IMR-90 (cell line): ENCODE measurements at regions not wholly inside any gene's neighbourhood (a gene's known extent, or its start where the extent isn't known, plus 50 kb on each side); places are given as distances from the start of the nearest gene placed in this dataset.

Experiments
- ATAC-seq: fragments of 200-7000 bp; cut with Tn5 transposase; 2 replicates; pipeline ENCODE4 v1.9.1; 2020; ENCODE audit warnings: low read depth, mild to moderate bottlenecking, moderate library complexity
- BruUV-seq: library from RNA; stranded (reverse); fragments of 400-500 nt; replicated peaks from 2 replicates; lab custom pipeline; 2021; lab: Mats Ljungman, UMichigan
- CTCF ChIA-PET: fragments of 300-600 bp; formaldehyde crosslinking; extraction: SDS; loops from one replicate; lab custom pipeline; 2021; ENCODE audit warnings: antibody characterized with exemption; lab: Yijun Ruan, JAX
- POLR2A ChIA-PET: fragments of 300-600 bp; sonication (Branson Sonifier 250); formaldehyde crosslinking; loops from one replicate; lab custom pipeline; 2022; ENCODE audit warnings: antibody characterized with exemption; ENCODE audit not compliant: unreplicated experiment; lab: Charles Lee
- DNase-seq: peaks from one replicate; pipeline ENCODE4 v3.0.0; 2013
- H2AFZ ChIP-seq: replicated peaks from 2 replicates; pipeline ENCODE3; 2013; ENCODE audit warnings: low read length, mild to moderate bottlenecking; ENCODE audit not compliant: poor library complexity
- H2AK5ac ChIP-seq: 2 replicates; pipeline ENCODE4 v1.6.1; 2013; ENCODE audit warnings: low read depth, low read length, inconsistent platforms
- H2AK9ac ChIP-seq: replicated peaks from 2 replicates; pipeline ENCODE3; 2013; ENCODE audit warnings: mild to moderate bottlenecking, low read depth, low read length, moderate library complexity; ENCODE audit not compliant: poor library complexity
- H2BK120ac ChIP-seq: 2 replicates; pipeline ENCODE4 v1.6.1; 2013; ENCODE audit warnings: low read depth, low read length, inconsistent platforms
- H2BK15ac ChIP-seq: 3 replicates; pipeline ENCODE4 v1.6.1; 2013; ENCODE audit warnings: low read depth, low read length, inconsistent platforms
- H2BK20ac ChIP-seq: 2 replicates; pipeline ENCODE4 v1.6.1; 2013; ENCODE audit warnings: low read depth, mild to moderate bottlenecking, inconsistent platforms, low read length, moderate library complexity
- H2BK5ac ChIP-seq: 2 replicates; pipeline ENCODE4 v1.6.1; 2013; ENCODE audit warnings: mild to moderate bottlenecking, low read depth, low read length, inconsistent platforms; ENCODE audit not compliant: poor library complexity, severe bottlenecking
- H3K14ac ChIP-seq: replicated peaks from 2 replicates; pipeline ENCODE4 v1.6.1; 2013; ENCODE audit warnings: low read depth, low read length, inconsistent platforms
- H3K18ac ChIP-seq: 2 replicates; pipeline ENCODE4 v1.6.1; 2013; ENCODE audit warnings: low read depth, low read length, control low read depth
- H3K23ac ChIP-seq: 2 replicates; pipeline ENCODE4 v1.6.1; 2013; ENCODE audit warnings: low read depth, low read length, inconsistent platforms
- H3K27ac ChIP-seq: 2 replicates; pipeline ENCODE4 v1.5.1; 2013; ENCODE audit warnings: mild to moderate bottlenecking, control low read depth, low read length; ENCODE audit not compliant: insufficient read depth
- H3K27me3 ChIP-seq: 2 replicates; pipeline ENCODE4 v1.6.1; 2013; ENCODE audit warnings: low read length; ENCODE audit not compliant: control insufficient read depth, insufficient read depth
- H3K36me3 ChIP-seq: 2 replicates; pipeline ENCODE4 v1.6.1; 2013; ENCODE audit warnings: low read length, mixed read lengths; ENCODE audit not compliant: control insufficient read depth, insufficient read depth
- H3K4ac ChIP-seq: 2 replicates; pipeline ENCODE4 v1.6.1; 2013; ENCODE audit warnings: low read depth, low read length, inconsistent platforms
- H3K4me1 ChIP-seq: 2 replicates; pipeline ENCODE4 v1.6.1; 2013; ENCODE audit warnings: low read length, mixed read lengths; ENCODE audit not compliant: control insufficient read depth, insufficient read depth
- H3K4me2 ChIP-seq: 2 replicates; pipeline ENCODE4 v1.6.1; 2013; ENCODE audit warnings: low read depth, mild to moderate bottlenecking, control low read depth, low read length, moderate library complexity
- H3K4me3 ChIP-seq: 2 replicates; pipeline ENCODE4 v1.5.1; 2013; ENCODE audit warnings: low read depth, mild to moderate bottlenecking, control low read depth, low read length, moderate library complexity; ENCODE audit not compliant: insufficient read depth
- H3K56ac ChIP-seq: 2 replicates; pipeline ENCODE4 v1.6.1; 2013; ENCODE audit warnings: low read length, inconsistent platforms; ENCODE audit not compliant: insufficient read depth; ENCODE audit errors: extremely low read depth
- H3K79me1 ChIP-seq, 2 experiments: 2 replicates each; pipeline ENCODE4 v1.6.1; 2013; ENCODE audit warnings: low read length in 2 of 2, inconsistent platforms in 1 of 2, low read depth in 1 of 2
- H3K9ac ChIP-seq: 2 replicates; pipeline ENCODE4 v1.6.1; 2013; ENCODE audit warnings: low read depth, low read length, control low read depth
- H3K9me1 ChIP-seq: 2 replicates; pipeline ENCODE4 v1.6.1; 2013; ENCODE audit warnings: low read length, inconsistent platforms; ENCODE audit not compliant: insufficient read depth
- H3K9me3 ChIP-seq: 2 replicates; pipeline ENCODE4 v1.6.1; 2013; ENCODE audit warnings: low read length; ENCODE audit not compliant: control insufficient read depth, insufficient read depth
- H4K20me1 ChIP-seq: 2 replicates; pipeline ENCODE4 v1.6.1; 2013; ENCODE audit warnings: low read length, inconsistent platforms; ENCODE audit not compliant: insufficient read depth
- H4K5ac ChIP-seq: 2 replicates; pipeline ENCODE4 v1.6.1; 2013; ENCODE audit warnings: mild to moderate bottlenecking, low read depth, low read length, control low read depth
- H4K8ac ChIP-seq, 2 experiments: 2 replicates each; pipeline ENCODE4 v1.6.1; 2013; ENCODE audit warnings: low read depth in 2 of 2, low read length in 2 of 2, control low read depth in 1 of 2, inconsistent platforms in 1 of 2
- H4K91ac ChIP-seq: 2 replicates; pipeline ENCODE4 v1.6.1; 2013; ENCODE audit warnings: low read depth, low read length, inconsistent platforms; ENCODE audit not compliant: insufficient read depth
- CEBPB ChIP-seq: IDR thresholded peaks from 2 replicates; pipeline ENCODE4 v1.6.1; 2012; ENCODE audit warnings: low read depth, low read length, improper control_type of control experiment
- MAFK ChIP-seq: IDR thresholded peaks from 2 replicates; pipeline ENCODE4 v1.6.1; 2012; ENCODE audit warnings: low read depth, low read length, improper control_type of control experiment
- WGBS, 2 experiments: methylation state at CpG; one replicate each; pipeline versions ENCODE4 v1.1.5 to v1.1.7; 2013; ENCODE audit warnings: missing lambda C conversion rate in 2 of 2; ENCODE audit not compliant: insufficient read length in 1 of 2; ENCODE audit errors: extremely low coverage in 2 of 2; 5-methylcytosine and 5-hydroxymethylcytosine counted together
- dilution Hi-C: fragments of 300-500 bp; cut with HindIII; formaldehyde crosslinking; loops from one replicate; pipeline ENCODE4 v1.14.3; 2018; ENCODE audit warnings: low sequenced_read_pairs; ENCODE audit not compliant: unreplicated experiment
- in situ Hi-C: fragments of 300-500 bp; cut with MboI; formaldehyde crosslinking; loops from 3 replicates; pipeline ENCODE4 v1.14.3; 2019; ENCODE audit warnings: low sequenced_read_pairs, inconsistent platforms, mixed read lengths
- intact Hi-C: fragments of 100-400 bp; cut with micrococcal nuclease; formaldehyde crosslinking; loops from 2 replicates; pipeline ENCODE4 v1.10.0; 2022

DNA sequence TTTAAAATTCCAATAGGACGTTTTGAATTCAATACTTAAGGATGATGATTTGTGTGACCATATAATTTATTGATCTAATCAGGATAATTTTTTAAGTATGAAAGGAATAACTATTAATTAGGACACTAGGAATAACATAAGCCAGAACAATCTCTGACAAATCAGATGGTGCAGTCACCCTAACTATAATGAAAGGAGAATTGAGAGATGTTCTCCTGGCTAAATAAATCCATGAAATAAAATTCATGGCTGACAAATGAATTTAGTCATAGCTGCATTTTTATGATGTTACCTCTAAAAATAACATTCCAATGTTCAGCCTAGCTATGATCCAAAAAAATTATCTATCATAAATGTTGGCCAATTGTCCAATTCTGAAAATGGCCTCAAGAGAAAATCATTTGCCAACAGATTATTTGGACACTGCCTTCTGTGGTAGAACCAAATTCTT is 190.6 kb upstream of the NEIL3 start:
- Histone ChIP-seq H3K4me2 (peak overlapping the region; percentile 8; the same call in 1 of the 2 replicates), H3K23ac (no peak overlapping the region), H3K79me1 (no peaks in the 10 kb centered on the region), H3K9ac (no peak overlapping the region), H2BK5ac (peak overlapping the region; percentile 91), H3K27me3 (no peaks in the 10 kb centered on the region), H3K9me3 (peaks cover 4% of the 10 kb centered on the region; the same call in 1 of the 2 replicates), H3K56ac (no peak overlapping the region), H3K14ac (no peak overlapping the region), H3K36me3 (no peaks in the 10 kb centered on the region), H3K4me3 (no peak overlapping the region), H4K8ac (no peak overlapping the region; a peak in 1 of 4 replicates), H4K5ac (peak overlapping the region; percentile 15), H4K20me1 (no peaks in the 10 kb centered on the region), H4K91ac (no peak overlapping the region), H2AFZ (no peak overlapping the region), H3K18ac (peak overlapping the region; percentile 31), H3K4me1 (peaks cover 2% of the 10 kb centered on the region), H2BK15ac (no peak overlapping the region), H2AK5ac (no peak overlapping the region), H3K4ac (no peak overlapping the region), H2AK9ac (no peak overlapping the region), H3K9me1 (no peaks in the 10 kb centered on the region), H3K27ac (peak overlapping the region; percentile 74; the same call in 1 of the 2 replicates), H2BK120ac (0 out of 2 replicates have a peak overlapping the region, but pooled peaks have one; percentile 2), H2BK20ac (no peak overlapping the region)
- no TSS peak for BruUV-seq
- WGBS, 2 experiments: no CpG with 5 or more reads among the region's 1 CpG
- TF ChIP-seq MAFK (no peak), CEBPB (0 out of 2 replicates have a peak, but pooled peaks have one; percentile 1)
- POLR2A ChIA-PET: no interaction called here
- dilution Hi-C loops (no loop called here), intact Hi-C loops (loop anchor here (2.0 to 5.0 kb wide), 3 partner anchors 58 to 363 kb away; partner anchors contain the start of gene VEGFC), in situ Hi-C loops (loop anchor here (10.0 to 25.0 kb wide), 2 partner anchors 216 to 443 kb away; no protein-coding TSS in a partner anchor)
- DNase-seq (peak; percentile 54), ATAC-seq (peak; percentile 36)
- CTCF ChIA-PET: interaction anchor here (0.7 to 1.4 kb wide), 2 partner anchors 71 to 131 kb away, joined by 3 read pairs; no protein-coding TSS in a partner anchor
